NCI-H2107 treated with DMSO at 0.1 percent for 48 hours (cell line): ENCODE measurements at regions not wholly inside any gene's neighbourhood (a gene's known extent, or its start where the extent isn't known, plus 50 kb on each side); places are given as distances from the start of the nearest gene placed in this dataset.
"Not testable (repeated sequence)": the region's sequence is repeated elsewhere in the genome, so short reads cannot be mapped to it uniquely, and the experiment has no call there.

ENCODE experiments used
- DNase-seq: peaks from one replicate; lab custom pipeline; 2025; ENCODE audit not compliant: unreplicated experiment; lab: John Stamatoyannopoulos, UW

DNA sequence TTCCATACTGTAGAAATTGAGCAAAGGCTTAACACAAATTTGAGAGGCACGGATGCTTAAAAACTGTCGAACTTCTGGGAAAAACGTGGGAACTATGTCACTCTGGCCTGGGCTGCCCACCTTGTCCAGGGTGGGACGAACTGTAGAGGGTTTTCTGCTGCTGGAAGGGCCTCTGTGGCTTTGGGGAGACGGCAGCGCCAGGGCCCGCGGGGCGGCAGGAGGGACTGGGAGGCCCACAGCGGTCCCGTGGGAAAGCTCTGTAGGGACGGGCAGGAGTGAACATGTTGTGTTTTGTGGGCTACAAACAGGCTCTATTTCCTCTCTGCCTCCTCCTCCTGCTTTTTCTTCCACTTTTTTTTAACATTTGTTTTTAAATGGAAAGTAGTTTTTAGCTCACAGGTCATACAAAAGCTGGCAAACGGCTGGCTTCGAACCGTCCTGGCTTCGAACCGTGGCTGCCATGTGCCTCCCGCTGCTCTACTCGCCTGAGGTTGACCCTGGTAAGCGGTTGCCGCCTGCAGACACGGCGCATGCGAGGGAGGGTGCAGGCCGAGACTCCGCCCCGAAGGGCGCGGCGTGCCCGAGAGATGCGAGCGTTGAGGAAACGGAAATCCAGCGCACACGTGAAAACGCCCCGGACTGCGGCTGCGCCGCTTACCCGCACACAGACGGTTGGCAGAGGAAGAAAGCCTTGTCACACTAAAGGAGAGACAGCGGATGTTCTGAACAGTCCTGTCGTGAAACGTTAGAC is 382.3 kb upstream of the ZFP42 start:
- DNase-seq: no peak

DNA sequence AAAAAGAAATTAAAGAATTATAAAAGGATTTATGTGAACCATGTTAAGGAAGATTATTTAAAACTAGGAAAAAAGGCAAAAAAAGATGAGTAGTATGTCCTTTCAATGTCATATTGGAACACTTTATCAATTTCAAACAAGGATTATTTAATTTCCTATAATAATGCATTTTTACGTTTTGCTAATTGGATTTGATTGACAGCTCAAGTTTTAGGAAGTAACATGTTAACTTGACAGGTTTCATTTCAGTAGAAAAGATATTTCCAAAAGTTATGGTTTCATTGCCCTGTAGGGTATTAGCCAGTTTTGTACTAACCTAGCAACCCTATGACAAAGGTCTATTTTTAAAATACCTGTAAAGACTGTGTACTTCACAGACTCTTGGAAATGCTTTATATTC is 379.6 kb upstream of the ZFP42 start:
- DNase-seq: no peak

DNA sequence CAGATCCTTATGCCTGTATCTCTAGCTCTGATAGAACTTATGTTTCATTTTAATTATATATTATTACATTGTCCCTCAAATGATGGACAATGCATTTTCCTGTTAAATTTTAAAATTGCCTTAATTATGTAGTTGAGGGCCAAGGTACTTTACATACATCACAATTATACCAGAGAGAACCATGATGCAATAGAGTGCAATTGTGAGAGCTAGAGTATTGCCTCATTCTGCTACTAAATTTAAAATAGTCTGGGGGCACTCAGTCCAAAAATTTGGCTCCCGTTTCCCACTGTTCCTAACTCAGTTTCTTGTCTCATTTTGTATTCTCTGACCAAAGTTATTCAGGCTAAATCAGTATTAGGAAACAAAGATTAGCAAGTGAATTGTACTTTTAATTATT is 378.5 kb upstream of the ZFP42 start:
- DNase-seq: no peak

DNA sequence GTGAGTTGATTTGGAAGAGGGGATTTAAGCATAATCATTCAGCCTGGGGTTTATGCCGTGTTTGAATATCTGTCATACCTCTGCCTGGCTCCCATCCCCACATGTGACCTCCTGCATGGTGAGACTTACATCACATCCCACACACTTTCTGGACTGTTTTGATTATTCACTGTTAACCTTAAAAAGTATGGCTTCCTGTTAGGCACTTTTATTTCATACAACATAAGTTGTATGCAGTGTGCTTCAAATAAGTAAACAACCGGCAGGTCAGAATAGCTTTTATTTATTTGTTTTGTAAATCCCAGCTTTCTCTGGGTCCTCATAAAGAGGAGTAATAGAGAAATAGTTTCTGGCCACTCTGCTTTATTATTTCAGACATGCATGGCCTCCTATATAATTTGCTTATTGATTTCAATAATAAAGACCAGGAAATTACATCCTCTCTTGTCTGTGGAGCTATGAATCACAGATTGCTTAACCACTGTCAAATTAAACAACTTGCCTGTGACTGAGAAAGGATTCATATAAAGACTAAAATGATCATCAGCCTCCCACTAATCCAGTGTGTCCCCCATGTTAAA is 376.8 kb upstream of the ZFP42 start:
- DNase-seq: no peak

DNA sequence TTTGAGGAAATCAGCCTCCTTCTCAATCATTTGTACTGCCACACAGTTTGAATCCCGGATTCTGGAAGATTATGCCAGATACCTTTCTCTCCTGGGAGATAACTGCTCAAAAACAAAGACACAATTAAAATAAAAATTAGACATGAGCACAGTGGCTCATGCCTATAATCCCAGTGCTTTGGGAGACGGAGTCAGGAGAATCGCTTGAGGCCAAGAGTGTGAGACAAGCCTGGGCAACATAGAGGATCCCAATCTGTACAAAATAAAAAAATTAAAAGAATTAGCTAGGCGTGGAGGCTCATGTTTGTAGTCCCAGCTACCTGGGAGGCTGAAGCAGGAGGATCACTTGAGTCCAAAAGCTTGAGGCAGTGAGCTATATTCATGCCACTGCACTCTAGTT is 376.3 kb upstream of the ZFP42 start:
- no peak for DNase-seq

DNA sequence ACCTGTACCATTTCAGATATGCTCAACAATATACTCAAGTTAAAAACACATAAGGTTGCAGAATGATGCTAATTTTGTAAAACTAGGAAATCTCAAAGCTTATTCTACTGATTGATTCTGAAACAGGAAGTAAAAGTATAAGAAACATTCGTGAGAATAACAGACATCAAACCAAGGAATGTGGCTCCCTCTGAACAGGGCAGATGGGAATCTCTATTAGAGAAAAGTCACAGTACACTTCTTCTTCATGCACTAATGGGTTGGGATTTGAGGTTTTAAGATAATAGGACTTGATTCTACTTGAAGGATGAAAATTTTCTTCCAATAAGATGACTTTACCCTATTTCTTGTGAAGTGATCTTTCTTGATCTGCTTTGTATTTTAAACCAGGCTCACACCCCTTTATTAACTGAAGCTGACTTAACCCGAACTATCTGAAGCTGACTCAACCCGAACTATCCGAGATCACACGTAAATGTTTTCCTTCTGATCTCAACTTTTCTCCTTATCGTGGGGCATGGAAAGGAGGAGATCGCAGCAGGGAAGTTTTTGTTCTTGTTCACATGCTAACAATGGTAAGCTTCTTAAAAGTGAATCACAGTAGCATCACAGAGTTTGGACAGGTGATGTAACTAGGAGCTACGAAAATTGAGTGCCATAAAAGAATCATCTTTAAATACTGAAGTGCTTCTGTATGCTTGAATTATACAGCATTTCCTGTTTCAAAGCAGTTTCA is 363.1 kb upstream of the ZFP42 start:
- DNase-seq: no peak

DNA sequence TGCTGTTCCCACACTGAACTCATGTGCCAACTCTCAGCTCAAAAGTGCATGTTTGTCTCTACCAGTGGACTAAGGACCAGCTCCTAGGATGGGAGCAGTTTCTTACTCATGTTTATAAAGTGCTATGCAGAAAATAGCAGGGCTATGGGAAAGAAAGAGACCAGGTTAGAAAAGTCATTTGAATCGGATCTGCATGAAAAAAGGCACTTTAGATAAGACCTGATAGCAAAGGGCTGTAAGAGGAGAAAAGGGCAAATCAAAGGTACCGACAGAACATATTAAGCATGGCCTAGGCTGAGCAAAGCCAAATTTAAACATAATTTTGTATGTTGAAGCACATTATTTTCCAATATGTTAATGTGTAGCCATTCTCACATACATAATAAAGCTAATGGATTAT is 362.3 kb upstream of the ZFP42 start:
- DNase-seq: no peak

DNA sequence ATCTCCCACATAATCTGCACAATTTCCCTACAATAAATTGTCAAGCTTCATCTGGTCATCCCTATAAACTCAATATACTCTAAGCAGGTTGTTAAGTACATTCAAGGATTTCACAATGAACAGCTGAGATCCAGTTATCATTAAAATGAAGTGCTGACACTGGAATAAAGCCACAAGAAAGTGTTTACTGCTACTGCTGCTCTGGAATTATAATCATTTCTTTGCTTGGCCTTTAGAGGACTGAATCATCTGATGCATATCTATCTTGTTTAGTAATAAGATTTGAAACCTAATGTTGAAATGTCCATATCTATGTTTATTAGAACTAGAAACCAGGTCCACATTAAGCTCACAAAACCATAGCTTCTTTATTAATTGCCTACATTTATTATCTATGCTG is 338.6 kb upstream of the ZFP42 start:
- no peak for DNase-seq

DNA sequence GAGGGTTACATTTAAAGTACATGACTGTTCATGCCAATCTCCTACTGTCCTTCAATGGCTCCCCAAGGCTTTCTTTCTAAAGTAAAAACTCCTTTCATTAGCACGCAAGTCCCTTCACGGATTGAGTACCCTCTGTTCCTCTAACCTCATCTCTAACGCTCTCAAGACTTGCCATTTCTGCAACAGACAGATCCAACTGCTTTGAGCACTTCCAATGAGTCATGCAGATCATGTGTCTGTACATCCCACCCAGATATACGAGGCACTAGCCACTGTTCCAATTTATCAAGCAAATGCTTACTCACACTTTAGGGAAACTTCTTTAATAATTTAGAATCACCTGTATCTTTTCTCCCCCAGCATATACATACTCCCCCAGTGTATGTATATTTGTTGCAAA is 332.5 kb upstream of the ZFP42 start:
- no peak for DNase-seq

DNA sequence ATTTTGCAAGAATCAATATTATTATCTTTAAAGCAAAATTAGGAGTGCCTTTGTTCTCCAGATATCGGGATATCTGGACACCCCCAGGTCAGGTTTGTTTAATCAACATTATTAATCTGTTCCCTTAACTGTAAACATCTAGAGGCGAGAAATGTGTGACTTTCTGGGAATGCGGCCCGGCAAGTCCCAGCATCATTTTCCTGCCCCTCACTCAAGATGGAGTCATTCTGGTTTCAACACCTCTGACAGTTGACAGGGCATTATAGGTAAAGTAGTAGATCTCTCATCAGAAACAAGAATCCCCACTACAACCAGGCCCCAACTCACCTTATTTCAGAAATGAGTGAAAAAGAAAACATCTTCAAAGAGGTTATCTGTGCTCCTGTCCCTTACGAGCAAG is 331.6 kb upstream of the ZFP42 start:
- DNase-seq: no peak

DNA sequence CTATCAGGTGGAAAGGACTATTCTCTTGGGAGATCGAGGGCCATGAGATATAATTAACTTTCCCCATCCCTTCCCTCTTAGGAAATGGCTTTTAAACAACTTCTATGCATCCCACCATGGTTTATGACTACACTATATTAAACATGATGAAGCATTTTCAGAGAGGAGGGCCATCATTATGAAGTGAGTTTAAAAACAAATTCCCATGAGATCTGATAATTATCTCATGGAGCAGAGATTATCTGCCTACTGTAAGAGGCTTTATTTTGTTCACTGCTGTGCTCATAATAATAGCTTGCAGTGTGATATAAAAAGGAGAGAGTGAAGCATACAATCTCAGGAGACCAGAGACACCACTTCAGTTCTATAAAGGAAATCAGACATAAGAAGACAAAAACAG is 330.5 kb upstream of the ZFP42 start:
- DNase-seq: no peak

DNA sequence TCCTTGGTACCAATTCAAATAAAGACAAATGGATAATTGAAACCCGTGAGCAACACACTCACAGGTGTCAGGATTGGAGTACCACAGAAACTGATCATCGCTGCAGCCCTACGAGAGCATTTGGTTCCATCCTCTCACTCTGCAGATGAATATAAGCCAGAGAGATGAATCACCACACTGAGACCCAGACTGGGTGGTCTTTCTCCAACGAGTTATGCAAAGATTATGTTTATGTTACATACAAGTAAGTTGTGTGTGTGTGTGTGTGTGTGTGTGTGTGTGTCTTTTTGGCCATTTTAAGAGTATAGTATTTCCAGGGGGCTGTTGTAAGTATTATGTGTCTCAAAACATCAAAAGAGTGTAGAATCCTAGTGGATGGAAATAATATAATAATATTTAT is 329.5 kb upstream of the ZFP42 start:
- DNase-seq: no peak

DNA sequence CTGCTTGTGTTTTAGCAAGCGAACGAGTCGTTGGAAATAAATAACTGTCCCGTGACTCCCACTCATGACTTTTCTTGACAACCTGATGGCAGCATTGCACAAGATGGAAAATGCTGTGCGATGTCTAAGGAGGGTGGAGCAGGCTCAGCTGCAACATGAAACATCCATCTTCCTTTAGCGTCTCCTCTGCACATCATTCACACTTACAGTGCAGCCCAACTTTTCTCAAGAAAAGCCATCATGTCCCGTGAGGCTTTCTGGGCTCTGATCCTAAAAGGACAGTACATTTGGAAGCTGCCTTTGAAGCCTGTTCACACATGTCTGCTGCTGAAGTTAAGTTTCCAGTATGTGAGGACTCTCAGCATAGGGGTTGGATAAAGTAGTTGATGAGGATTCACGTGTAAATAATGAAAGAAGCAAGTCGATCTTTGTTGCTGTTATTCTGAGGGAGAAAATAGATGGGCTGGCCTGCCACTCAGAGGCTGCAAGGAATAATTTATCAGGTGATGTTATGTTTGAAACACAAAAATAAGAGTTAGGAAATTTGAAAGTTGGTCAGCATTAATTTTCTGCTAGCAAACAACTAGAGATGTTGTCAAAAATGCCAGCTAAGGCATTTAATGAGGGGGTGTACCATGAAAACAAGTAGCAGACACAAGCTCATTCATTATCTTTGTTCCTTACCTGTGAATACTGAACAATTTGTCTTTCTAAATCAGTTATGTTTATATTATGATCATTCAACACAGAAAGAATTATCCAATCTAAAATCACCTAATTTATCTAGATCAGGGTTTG is 328.7 kb upstream of the ZFP42 start:
- DNase-seq: no peak

DNA sequence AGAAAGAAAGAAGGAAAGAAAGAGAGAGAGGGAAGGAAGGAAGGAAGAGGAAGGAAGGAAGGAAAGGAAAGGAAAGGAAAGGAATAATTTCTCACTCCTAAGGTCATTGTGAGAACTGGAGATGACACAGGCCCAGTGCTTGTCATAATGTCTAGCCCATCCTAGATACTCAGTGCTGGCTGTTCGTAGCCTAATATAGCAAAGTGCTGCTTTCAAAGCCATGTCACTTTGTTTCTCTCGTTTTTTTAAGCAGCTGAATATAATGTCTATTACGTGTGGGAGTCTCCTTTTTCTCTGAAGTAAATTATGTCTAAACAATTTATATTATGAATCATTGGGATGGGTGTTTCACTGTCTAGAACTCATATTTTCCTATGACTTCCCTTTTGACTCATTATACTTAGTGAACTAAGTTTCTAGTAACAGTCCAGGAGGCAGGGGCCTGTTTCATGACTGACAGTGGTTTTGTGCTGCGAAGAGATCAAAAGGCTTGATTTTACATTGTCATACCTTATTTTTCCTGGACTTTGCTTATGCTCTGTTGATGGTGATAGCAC is 327.0 kb upstream of the ZFP42 start:
- DNase-seq: no peak

DNA sequence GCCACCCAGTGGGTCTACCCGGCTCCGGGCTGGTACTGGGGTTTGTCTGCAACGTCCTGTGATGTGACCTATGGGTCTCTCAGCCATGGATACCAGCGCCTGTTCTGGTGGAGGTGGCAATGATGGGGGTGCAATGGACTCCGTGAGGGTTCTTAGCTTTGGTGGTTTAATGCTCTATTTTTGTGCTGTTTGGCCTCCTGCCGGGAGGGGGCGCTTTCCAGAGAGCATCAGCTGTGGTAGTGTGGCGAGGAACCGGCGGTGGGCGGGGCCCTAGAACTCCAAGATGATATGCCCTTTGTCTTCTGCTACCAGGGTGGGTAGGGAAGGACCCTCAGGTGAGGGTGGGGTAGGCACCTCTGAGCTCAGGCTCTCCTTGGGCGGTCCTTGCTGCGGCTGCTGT is 324.1 kb upstream of the ZFP42 start:
- DNase-seq: not testable (repeated sequence)

DNA sequence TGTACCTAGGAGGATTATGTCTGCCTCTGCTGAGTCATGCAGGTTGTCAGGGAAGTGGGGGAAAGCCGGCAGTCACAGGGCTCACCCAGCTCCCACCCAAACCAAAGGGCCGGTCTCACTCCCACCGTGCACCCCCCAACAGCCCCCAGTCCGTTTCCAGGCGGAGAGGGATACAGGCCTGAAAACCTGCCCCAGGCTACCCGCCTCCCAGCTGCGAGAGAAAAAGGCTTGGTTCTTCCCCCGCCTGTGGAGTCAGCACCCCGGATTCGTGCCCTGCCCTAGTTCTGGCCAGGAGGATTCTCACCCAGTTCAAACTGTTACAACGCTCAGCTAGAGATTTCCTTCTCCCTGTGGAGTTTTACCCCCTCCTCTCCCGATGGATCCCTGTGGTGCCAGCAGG is 323.6 kb upstream of the ZFP42 start:
- DNase-seq: not testable (repeated sequence)

DNA sequence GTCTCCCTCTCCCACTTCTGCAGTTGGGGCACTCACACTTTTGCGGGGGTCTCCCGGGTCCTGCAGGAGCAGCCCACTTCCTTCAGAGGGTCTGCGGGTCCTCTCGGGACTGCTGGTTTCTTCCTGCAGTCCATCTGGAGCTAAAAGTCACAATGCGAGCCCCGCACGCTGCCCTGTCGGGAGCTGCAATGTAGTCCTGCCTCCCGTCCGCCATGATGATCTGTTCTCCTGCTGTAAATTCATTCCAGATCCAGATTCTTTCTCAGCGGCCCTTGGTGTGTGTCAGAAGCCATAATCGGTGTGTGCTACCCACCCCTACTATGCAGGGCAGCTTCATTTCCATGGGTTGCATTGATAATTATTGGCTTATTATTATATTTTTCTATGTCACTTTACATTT is 323.0 kb upstream of the ZFP42 start:
- not testable (repeated sequence) for DNase-seq

DNA sequence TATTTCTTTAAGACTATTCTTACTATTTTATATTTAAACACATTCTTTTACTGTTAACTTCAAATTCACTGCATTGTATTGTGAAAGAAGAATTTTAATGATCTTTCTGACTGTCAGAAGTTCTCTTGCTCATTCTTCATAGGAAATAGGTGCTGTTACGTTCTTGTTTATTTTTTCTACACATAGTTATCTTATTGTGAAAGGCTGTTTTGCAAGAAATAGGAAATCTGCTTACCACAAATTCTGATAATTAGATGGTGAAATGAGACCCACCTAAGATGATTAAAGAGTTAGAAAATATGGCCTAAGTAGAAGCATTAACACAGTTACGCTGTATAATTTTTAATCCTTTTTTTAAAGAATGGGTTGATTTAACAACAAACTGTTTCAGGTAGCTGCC is 316.1 kb upstream of the ZFP42 start:
- no peak for DNase-seq

DNA sequence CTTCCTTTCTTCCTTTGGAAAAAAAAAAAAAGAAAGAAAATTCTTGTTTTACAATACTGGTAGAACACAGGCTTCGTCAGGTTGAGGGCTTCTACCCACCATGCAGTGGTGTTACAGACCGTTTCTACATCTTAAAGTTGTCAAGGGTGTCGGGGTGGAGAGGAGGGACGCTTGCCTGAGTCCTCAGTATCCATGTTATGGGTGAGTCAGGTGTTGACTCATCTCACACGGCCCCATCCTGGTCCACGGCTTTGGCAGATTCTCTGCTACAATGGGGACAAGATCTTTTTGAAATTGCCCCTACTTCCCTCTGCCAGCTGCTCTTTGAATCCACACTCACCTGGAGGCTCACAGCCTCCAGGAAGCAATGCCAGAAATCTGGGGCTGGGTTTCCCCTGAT is 310.3 kb upstream of the ZFP42 start:
- no peak for DNase-seq

DNA sequence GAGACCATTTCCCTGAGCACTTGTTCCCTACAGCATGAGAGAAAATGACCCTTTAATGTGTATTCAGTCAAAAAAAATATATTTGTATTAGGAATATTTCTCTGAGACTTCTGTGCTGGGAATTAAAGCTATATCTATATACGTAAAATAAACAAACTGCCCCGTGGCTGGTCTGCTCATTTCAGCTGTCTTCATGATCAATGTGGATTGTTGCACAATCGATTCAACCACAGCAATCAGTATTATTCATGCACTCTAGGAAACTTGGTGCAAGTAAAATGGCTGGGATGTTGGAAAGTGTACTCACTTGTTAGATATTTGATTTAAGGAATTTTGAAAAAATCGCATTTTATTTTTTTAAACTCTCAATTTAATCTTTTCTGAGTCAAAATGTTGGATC is 307.9 kb upstream of the ZFP42 start:
- DNase-seq: no peak

DNA sequence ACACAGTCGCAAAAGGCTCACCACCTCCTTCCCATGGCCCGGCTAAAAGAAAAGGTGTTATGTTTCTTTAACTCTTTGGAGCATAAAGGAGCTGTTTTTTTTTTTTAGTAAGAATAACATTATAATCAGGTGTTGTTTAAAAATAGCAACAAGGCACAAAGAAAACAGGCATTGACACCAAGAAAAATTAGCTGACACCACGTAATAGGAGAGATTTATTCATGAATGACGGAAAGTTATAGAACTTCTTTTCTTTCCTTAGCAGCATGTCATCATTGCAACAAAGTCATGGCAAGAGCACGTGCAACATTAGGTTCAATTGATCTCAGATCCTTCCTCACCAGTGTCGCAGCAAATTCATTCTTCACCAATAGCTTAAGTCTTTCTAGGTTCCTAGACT is 302.9 kb upstream of the ZFP42 start:
- no peak for DNase-seq
